ENCODE measurements at regions not wholly inside any gene's neighbourhood (a gene's known extent, or its start where the extent isn't known, plus 50 kb on each side); places are given as distances from the start of the nearest gene placed in this dataset.

GRCh38 chr9:19615036-19615624 is 173.7 kb downstream of the SLC24A2 start:
- DNase-seq, result no peak
- Histone ChIP-seq H3K27ac (no peak overlapping the region), H3K9ac (no peak overlapping the region), H3K4me1 (ENCODE audit: insufficient read depth) (no peaks in the 10 kb centered on the region), H3F3A (ENCODE audit: insufficient read depth) (no peaks in the 10 kb centered on the region), H4K20me1 (ENCODE audit: insufficient read depth) (no peaks in the 10 kb centered on the region), H3K9me3 (ENCODE audit: low read depth) (no peaks in the 10 kb centered on the region), H3K27me3 (replicated peaks; ENCODE audit: insufficient read depth) (no peaks in the 10 kb centered on the region), H3K4me3 (no peak overlapping the region), H3K4me2 (ENCODE audit: unreplicated experiment) (no peak overlapping the region), H3K36me3 (ENCODE audit: low read depth) (no peaks in the 10 kb centered on the region), H2AFZ (no peak overlapping the region), H3K79me2 (ENCODE audit: insufficient read depth) (no peaks in the 10 kb centered on the region), H3K9me2 (ENCODE audit: insufficient read depth) (no peaks in the 10 kb centered on the region)
- no peak for TF ChIP-seq EZH2phosphoT487 (IDR thresholded peaks at IDR 0.05; ENCODE audit: insufficient read depth, low read depth)
- TF ChIP-seq EZH2 (IDR thresholded peaks at IDR 0.05; ENCODE audit: insufficient read depth, poor library complexity, severe bottlenecking), result no peak
- WGBS, 2 experiments (ENCODE audit: low coverage in 1 of 2, low lambda C conversion rate in 2 of 2, missing lambda C conversion rate in 2 of 2), result 36 to 47% methylated on average over 6 of the region's 6 CpGs
- in situ Hi-C loops (cut with MboI), result no loop called here

GRCh38 chr9:19614294-19614693 is 174.5 kb downstream of the SLC24A2 start:
- no peaks in the 10 kb centered on the region for H3F3A ChIP-seq (ENCODE audit: insufficient read depth)
- H3K27me3 ChIP-seq (replicated peaks; ENCODE audit: insufficient read depth), result no peaks in the 10 kb centered on the region
- H3K9ac ChIP-seq, result no peak overlapping the region
- H3K36me3 ChIP-seq (ENCODE audit: low read depth), result no peaks in the 10 kb centered on the region
- no peaks in the 10 kb centered on the region for H3K9me2 ChIP-seq (ENCODE audit: insufficient read depth)
- in situ Hi-C loops (cut with MboI), result no loop called here
- no peaks in the 10 kb centered on the region for H3K9me3 ChIP-seq (ENCODE audit: low read depth)
- TF ChIP-seq EZH2 (IDR thresholded peaks at IDR 0.05; ENCODE audit: insufficient read depth, poor library complexity, severe bottlenecking) (no peak), EZH2phosphoT487 (IDR thresholded peaks at IDR 0.05; ENCODE audit: insufficient read depth, low read depth) (no peak)
- no peak overlapping the region for H3K27ac ChIP-seq
- no peaks in the 10 kb centered on the region for H3K4me1 ChIP-seq (ENCODE audit: insufficient read depth)
- no peak overlapping the region for H3K4me2 ChIP-seq (ENCODE audit: unreplicated experiment)
- no peak overlapping the region for H3K4me3 ChIP-seq
- H2AFZ ChIP-seq, result no peak overlapping the region
- DNase-seq, result no peak
- no peaks in the 10 kb centered on the region for H3K79me2 ChIP-seq (ENCODE audit: insufficient read depth)
- no peaks in the 10 kb centered on the region for H4K20me1 ChIP-seq (ENCODE audit: insufficient read depth)

- no peak overlapping the region for H3K4me2 ChIP-seq (ENCODE audit: unreplicated experiment)
- H3K36me3 ChIP-seq (ENCODE audit: low read depth), result no peaks in the 10 kb centered on the region
- no peaks in the 10 kb centered on the region for H3F3A ChIP-seq (ENCODE audit: insufficient read depth)
- H3K9ac ChIP-seq, result no peak overlapping the region
- no peak overlapping the region for H3K27ac ChIP-seq
- 37% methylated on average over 2 of the region's 2 CpGs for WGBS, 2 experiments (ENCODE audit: low coverage in 1 of 2, low lambda C conversion rate in 2 of 2, missing lambda C conversion rate in 2 of 2)
- H3K4me1 ChIP-seq (ENCODE audit: insufficient read depth), result no peaks in the 10 kb centered on the region
- no peaks in the 10 kb centered on the region for H4K20me1 ChIP-seq (ENCODE audit: insufficient read depth)
- no peaks in the 10 kb centered on the region for H3K79me2 ChIP-seq (ENCODE audit: insufficient read depth)
- TF ChIP-seq EZH2phosphoT487 (IDR thresholded peaks at IDR 0.05; ENCODE audit: insufficient read depth, low read depth) (no peak), EZH2 (IDR thresholded peaks at IDR 0.05; ENCODE audit: insufficient read depth, poor library complexity, severe bottlenecking) (no peak)
- in situ Hi-C loops (cut with MboI), result no loop called here
- H2AFZ ChIP-seq, result no peak overlapping the region
- DNase-seq, result no peak
- no peaks in the 10 kb centered on the region for H3K27me3 ChIP-seq (replicated peaks; ENCODE audit: insufficient read depth)
- H3K9me3 ChIP-seq (ENCODE audit: low read depth), result no peaks in the 10 kb centered on the region
- no peak overlapping the region for H3K4me3 ChIP-seq
- H3K9me2 ChIP-seq (ENCODE audit: insufficient read depth), result no peaks in the 10 kb centered on the region
Observed at GRCh38 chr9:19600538-19600937, 188.3 kb downstream of the SLC24A2 start.

- no peak overlapping the region for H3K9ac ChIP-seq
- TF ChIP-seq EZH2phosphoT487 (IDR thresholded peaks at IDR 0.05; ENCODE audit: insufficient read depth, low read depth), result no peak
- no peak for TF ChIP-seq EZH2 (IDR thresholded peaks at IDR 0.05; ENCODE audit: insufficient read depth, poor library complexity, severe bottlenecking)
- H3K4me3 ChIP-seq, result no peak overlapping the region
- H3F3A ChIP-seq (ENCODE audit: insufficient read depth), result no peaks in the 10 kb centered on the region
- no peak for DNase-seq
- H3K27ac ChIP-seq, result no peak overlapping the region
- no peaks in the 10 kb centered on the region for H3K4me1 ChIP-seq (ENCODE audit: insufficient read depth)
- no peak overlapping the region for H3K4me2 ChIP-seq (ENCODE audit: unreplicated experiment)
- in situ Hi-C loops (cut with MboI), result no loop called here
- no peaks in the 10 kb centered on the region for H3K79me2 ChIP-seq (ENCODE audit: insufficient read depth)
- 48 to 49% methylated on average over 2 of the region's 2 CpGs for whole genome bisulfite sequencing, 2 experiments (ENCODE audit: low coverage in 1 of 2, low lambda C conversion rate in 2 of 2, missing lambda C conversion rate in 2 of 2)
- no peaks in the 10 kb centered on the region for H3K27me3 ChIP-seq (replicated peaks; ENCODE audit: insufficient read depth)
- no peaks in the 10 kb centered on the region for H4K20me1 ChIP-seq (ENCODE audit: insufficient read depth)
- no peaks in the 10 kb centered on the region for H3K9me3 ChIP-seq (ENCODE audit: low read depth)
- no peaks in the 10 kb centered on the region for H3K9me2 ChIP-seq (ENCODE audit: insufficient read depth)
- H3K36me3 ChIP-seq (ENCODE audit: low read depth), result no peaks in the 10 kb centered on the region
- no peak overlapping the region for H2AFZ ChIP-seq
Observed at GRCh38 chr9:19598722-19599121, 189.9 kb downstream of the ACER2 start.

GRCh38 chr9:19597176-19597575 is 188.4 kb downstream of the ACER2 start:
- Histone ChIP-seq H2AFZ (no peak overlapping the region), H3K4me2 (ENCODE audit: unreplicated experiment) (no peak overlapping the region), H3K4me3 (no peak overlapping the region), H3K36me3 (ENCODE audit: low read depth) (no peaks in the 10 kb centered on the region), H3K9me2 (ENCODE audit: insufficient read depth) (no peaks in the 10 kb centered on the region), H3K27ac (no peak overlapping the region), H3K79me2 (ENCODE audit: insufficient read depth) (no peaks in the 10 kb centered on the region), H3K27me3 (replicated peaks; ENCODE audit: insufficient read depth) (no peaks in the 10 kb centered on the region), H3K9me3 (ENCODE audit: low read depth) (no peaks in the 10 kb centered on the region), H3F3A (ENCODE audit: insufficient read depth) (no peaks in the 10 kb centered on the region), H3K9ac (no peak overlapping the region), H3K4me1 (ENCODE audit: insufficient read depth) (no peaks in the 10 kb centered on the region), H4K20me1 (ENCODE audit: insufficient read depth) (no peaks in the 10 kb centered on the region)
- WGBS, 2 experiments (ENCODE audit: low coverage in 1 of 2, low lambda C conversion rate in 2 of 2, missing lambda C conversion rate in 2 of 2), result 8% methylated on average over 4 of the region's 4 CpGs
- TF ChIP-seq EZH2 (IDR thresholded peaks at IDR 0.05; ENCODE audit: insufficient read depth, poor library complexity, severe bottlenecking), result no peak
- no peak for TF ChIP-seq EZH2phosphoT487 (IDR thresholded peaks at IDR 0.05; ENCODE audit: insufficient read depth, low read depth)
- in situ Hi-C loops (cut with MboI), result no loop called here
- no peak for DNase-seq
